GM12864 (cell line): ENCODE measurements at regions not wholly inside any gene's neighbourhood (a gene's known extent, or its start where the extent isn't known, plus 50 kb on each side); places are given as distances from the start of the nearest gene placed in this dataset.

Experiments
- DNase-seq: peaks from one replicate; pipeline ENCODE4 v3.0.0-alpha.2; 2011; ENCODE audit warnings: low read depth
- H3K4me3 ChIP-seq: 2 replicates; pipeline ENCODE4 v1.5.1; 2011; ENCODE audit warnings: mild to moderate bottlenecking, low read depth, low read length, control low read depth
- CTCF ChIP-seq: IDR thresholded peaks from 2 replicates; pipeline ENCODE4 v1.5.1; 2011; ENCODE audit warnings: low read depth, mild to moderate bottlenecking, moderate library complexity, low read length, control low read depth, inconsistent platforms; ENCODE audit errors: missing control alignments

DNA sequence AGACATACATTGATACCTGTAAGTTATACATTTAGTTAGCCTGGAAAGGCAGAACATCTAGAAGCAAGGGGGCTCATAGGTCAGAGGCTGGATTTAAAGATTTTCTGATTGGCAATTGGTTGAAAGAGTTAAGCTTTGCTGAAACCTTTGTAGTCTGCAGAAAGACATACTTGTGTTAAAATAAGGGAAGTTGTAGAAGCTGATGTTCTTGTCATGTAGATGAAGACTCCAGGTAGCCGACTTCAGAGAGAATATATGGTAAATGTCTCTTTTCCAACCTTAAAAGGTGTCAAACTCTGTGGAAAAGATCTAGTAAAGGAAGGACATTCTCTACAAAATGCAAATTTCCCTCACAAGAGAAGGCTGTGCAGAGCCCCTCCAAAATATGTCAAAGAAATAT lies 62.9 kb upstream of the ADAMTS16 start:
- no peak for DNase-seq
- no peak for TF ChIP-seq CTCF
- H3K4me3 ChIP-seq, result no peak overlapping the region

DNA sequence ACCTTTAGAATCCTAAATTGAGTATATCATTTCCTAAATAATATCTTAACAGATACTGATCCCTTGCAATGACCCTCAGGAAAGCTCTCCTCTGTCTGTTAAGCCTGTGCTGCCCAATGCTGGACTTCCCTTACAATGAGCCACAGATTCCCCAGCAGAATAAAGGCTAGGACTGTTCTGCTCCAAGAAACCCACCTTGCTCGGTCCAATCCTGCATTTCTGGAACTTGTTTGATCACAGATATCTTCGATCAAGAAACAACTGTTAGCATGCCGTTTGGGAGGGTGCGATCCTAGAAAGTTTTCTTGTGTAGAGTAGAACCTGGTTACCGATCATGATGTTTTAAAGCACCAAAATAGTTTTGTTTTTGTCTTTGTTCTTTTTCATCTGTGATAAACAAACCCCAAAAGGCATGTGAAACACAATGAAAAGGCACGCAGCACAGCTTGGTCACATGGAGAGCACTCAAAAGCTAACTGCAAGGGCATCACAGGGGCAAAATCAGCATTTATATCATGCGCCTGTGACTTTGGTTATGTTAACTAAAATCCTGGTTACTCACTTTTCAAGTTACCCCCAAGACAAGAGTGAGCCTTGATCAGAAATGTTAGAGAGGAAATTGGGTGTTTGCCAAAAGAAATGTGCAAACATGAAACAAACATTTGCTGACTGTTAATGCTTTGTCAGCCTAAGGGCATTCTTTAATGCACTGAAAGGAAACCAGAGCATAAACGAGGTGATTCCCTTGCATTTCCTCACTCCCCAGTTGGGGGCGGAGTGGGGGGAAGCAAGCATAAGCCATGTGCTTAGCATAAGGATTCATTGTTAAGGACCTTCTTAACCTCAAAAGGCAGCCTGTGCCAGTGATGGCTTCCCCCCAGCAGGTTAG lies 61.9 kb upstream of the ADAMTS16 start:
- DNase-seq, result no peak
- no peak overlapping the region for H3K4me3 ChIP-seq
- no peak for TF ChIP-seq CTCF

GRCh38 chr5:5079876-5080275 lies 60.3 kb upstream of the ADAMTS16 start:
- DNase-seq, result no peak
- no peak for TF ChIP-seq CTCF
- no peak overlapping the region for H3K4me3 ChIP-seq

- TF ChIP-seq CTCF, result no peak
- no peak for DNase-seq
Observed at GRCh38 chr5:5080790-5081189, 59.3 kb upstream of the ADAMTS16 start.

DNA sequence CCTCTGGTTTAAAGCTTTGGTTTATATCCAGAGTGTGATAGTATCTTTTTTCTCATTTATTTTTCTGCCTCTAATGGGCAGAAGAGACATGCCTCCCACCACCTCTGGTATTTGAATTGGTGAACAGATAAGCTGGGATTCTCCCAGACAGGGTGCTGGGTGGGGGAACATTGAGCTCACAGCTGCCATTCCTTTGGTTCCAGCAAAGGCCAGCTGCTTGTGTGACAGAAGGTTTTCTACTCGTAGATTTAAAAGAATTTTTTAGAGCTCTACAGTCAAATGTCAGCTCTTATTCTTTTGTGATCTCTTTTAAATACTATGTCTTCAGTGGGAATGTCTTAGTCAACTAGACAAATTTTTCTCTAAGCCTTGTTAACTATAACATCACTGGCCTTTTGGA lies 54.7 kb upstream of the ADAMTS16 start:
- no peak for TF ChIP-seq CTCF
- DNase-seq, result no peak
- H3K4me3 ChIP-seq, result no peak overlapping the region

More at GRCh38 chr5:5080790-5081189, 59.3 kb upstream of the ADAMTS16 start:
- no peak overlapping the region for H3K4me3 ChIP-seq

- no peak overlapping the region for H3K4me3 ChIP-seq
- no peak for DNase-seq
- TF ChIP-seq CTCF, result no peak
Observed at GRCh38 chr5:5089895-5090649, 50.1 kb upstream of the ADAMTS16 start.
